ENCODE measurements at regions not wholly inside any gene's neighbourhood (a gene's known extent, or its start where the extent isn't known, plus 50 kb on each side); places are given as distances from the start of the nearest gene placed in this dataset.

- TF ChIP-seq SUZ12 (IDR thresholded peaks at IDR 0.05; ENCODE audit: extremely low read depth, insufficient read depth, insufficient read length) (no peak), ZNF274 (IDR thresholded peaks at IDR 0.05; ENCODE audit: low read depth, low read length) (no peak)
These were observed 345.0 kb downstream of the DOK5 start for GRCh38 chr20:54820392-54820791.
